Transverse colon (tissue), 3 donors: ENCODE measurements at regions not wholly inside any gene's neighbourhood (a gene's known extent, or its start where the extent isn't known, plus 50 kb on each side); places are given as distances from the start of the nearest gene placed in this dataset.

Experiments used
- CTCF ChIP-seq, 5 experiments: fragments of 200-600 bp in 3 of 5; fragments of 450-650 bp in 2 of 5; sonication (generic) in 3 of 5; IDR thresholded peaks; 1 replicate in 2 of 5; 2 replicates in 3 of 5; pipeline ENCODE4 v1.5.1; 2016 to 2017; ENCODE audit warnings: antibody characterized with exemption in 5 of 5, inconsistent platforms in 3 of 5, mild to moderate bottlenecking in 2 of 5, moderate library complexity in 1 of 5
- POLR2A ChIP-seq: fragments of 450-650 bp; IDR thresholded peaks from one replicate; pipeline ENCODE4 v1.6.1; 2016; ENCODE audit warnings: antibody characterized with exemption, mild to moderate bottlenecking, moderate library complexity

- TF ChIP-seq POLR2A (no peak), CTCF (IDR thresholded peaks at IDR 0.05) (no peak)
These were observed 368.6 kb upstream of the TENM3 start for GRCh38 chr4:181874602-181875001.
